Pancreas (tissue), 10 donors: ENCODE measurements at regions not wholly inside any gene's neighbourhood (a gene's known extent, or its start where the extent isn't known, plus 50 kb on each side); places are given as distances from the start of the nearest gene placed in this dataset.

Experiments used
- ATAC-seq, 4 donors: fragments of 200-7000 bp; cut with Tn5 transposase; one replicate each; pipeline versions ENCODE4 v1.8.0 to v1.9.1; 2020; ENCODE audit warnings: mild to moderate bottlenecking in 4 of 4, moderate library complexity in 4 of 4
- DNase-seq, 6 donors: peaks; one replicate each; pipeline ENCODE4 v3.0.0-alpha.2; 2020
- FAIRE-seq: peaks from 2 replicates; lab custom pipeline; 2012; peaks lifted over from hg19 to GRCh38; lab: Jason Lieb, UNC
- H3K27ac ChIP-seq, 4 donors: fragments of 200-600 bp; sonication (generic); 1 replicate in 3 of 4; 2 replicates in 1 of 4; pipeline versions ENCODE4 v1.5.0 to v1.8.0; 2020
- H3K27me3 ChIP-seq, 4 donors: fragments of 200-600 bp; one replicate each; pipeline ENCODE4 v1.8.0; 2021
- H3K36me3 ChIP-seq, 3 donors: fragments of 200-600 bp; sonication (generic) in 1 of 3; one replicate each; pipeline versions ENCODE4 v1.5.0 to v1.8.0; 2020 to 2021
- H3K4me1 ChIP-seq, 3 donors: fragments of 200-600 bp; one replicate each; pipeline ENCODE4 v1.8.0; 2021
- H3K4me3 ChIP-seq, 4 donors: fragments of 200-600 bp; sonication (generic) in 2 of 4; one replicate each; pipeline versions ENCODE4 v1.5.0 to v1.8.0; 2020 to 2021
- H3K9me3 ChIP-seq, 4 donors: fragments of 200-600 bp; one replicate each; pipeline ENCODE4 v1.8.0; 2021
- WGBS, 2 donors: extraction: QIAGEN DNeasy Blood & Tissue Kit; methylation state at CpG; one replicate each; pipeline ENCODE4 v1.1.7; 2013; 5-methylcytosine and 5-hydroxymethylcytosine counted together
- intact Hi-C, 3 donors: fragments of 100-400 bp; cut with DNase I; formaldehyde crosslinking; loops; one replicate each; pipeline versions ENCODE4 v1.11.1 to v1.14.2; 2022
- TF ChIP-seq, protein P1 (sequence below), 4 donors: fragments of 200-600 bp; sonication (generic) in 3 of 4; IDR thresholded peaks; one replicate each; pipeline versions ENCODE4 v1.5.0 to v1.8.0; 2021; ENCODE audit warnings: antibody characterized with exemption in 4 of 4
- donor health status: healthy with polysubstance abuse.
- donor health status: DM: no; HTN: no; CAD: no; lungs with moderate emphysema.
- donor health status: DM: no; HTN: no; CAD: no.
- donor health status: control.
- donor health status: control.
- donor health status: Bipolar disorder and iron deficiency.
- donor health status: DM: yes; HTN: yes; CAD: no.
- donor health status: DM: no; HTN: no; CAD: no.
- donor health status: DM: no; HTN: no; CAD: no.
- donor health status: DM: yes; HTN: yes; CAD: no.

DNA sequence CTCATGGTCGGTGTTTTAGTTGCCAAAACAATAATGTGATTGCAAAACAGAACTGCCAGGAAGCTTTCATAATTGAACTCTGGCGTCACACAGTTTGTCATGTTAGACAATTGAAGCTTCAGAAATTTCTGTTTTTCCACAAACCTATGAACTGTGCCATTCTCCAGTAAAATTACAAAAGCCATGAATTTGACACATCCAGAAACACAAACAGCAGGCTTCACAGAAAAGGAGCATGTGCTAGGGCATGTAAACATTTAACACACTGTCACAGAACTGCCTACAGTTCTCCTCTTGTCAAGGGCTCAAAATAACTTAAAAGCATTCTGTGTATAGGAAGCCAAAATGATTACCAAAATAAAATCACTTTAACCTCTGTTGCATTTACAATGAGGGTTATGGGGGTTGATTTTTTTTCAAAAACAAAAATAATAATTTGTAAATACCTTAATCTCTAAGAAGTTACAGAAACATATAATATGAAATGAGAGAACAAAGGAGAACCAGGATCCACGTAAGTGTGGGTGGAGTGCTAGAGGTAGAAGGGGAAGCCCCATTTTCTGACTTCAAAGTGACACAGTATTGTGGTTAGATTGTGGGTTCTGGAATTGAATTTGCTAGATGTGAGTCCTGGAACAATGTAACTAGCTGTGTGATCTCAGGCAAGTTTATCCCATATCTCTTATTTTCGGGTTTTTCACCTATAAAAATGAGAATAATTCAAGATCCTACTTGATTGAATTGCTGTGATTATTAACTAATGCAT lies 295.0 kb downstream of the CENPC start:
- no peaks in the 10 kb centered on the region for H3K9me3 ChIP-seq
- H3K4me3 ChIP-seq: no peak overlapping the region
- H3K27me3 ChIP-seq: no peaks in the 10 kb centered on the region
- intact Hi-C loops: no loop called here
- TF ChIP-seq, protein P1, sequence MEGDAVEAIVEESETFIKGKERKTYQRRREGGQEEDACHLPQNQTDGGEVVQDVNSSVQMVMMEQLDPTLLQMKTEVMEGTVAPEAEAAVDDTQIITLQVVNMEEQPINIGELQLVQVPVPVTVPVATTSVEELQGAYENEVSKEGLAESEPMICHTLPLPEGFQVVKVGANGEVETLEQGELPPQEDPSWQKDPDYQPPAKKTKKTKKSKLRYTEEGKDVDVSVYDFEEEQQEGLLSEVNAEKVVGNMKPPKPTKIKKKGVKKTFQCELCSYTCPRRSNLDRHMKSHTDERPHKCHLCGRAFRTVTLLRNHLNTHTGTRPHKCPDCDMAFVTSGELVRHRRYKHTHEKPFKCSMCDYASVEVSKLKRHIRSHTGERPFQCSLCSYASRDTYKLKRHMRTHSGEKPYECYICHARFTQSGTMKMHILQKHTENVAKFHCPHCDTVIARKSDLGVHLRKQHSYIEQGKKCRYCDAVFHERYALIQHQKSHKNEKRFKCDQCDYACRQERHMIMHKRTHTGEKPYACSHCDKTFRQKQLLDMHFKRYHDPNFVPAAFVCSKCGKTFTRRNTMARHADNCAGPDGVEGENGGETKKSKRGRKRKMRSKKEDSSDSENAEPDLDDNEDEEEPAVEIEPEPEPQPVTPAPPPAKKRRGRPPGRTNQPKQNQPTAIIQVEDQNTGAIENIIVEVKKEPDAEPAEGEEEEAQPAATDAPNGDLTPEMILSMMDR (IDR thresholded peaks at IDR 0.05): no peak
- 47 to 48% methylated on average over 4 of the region's 4 CpGs for WGBS, 2 donors
- H3K36me3 ChIP-seq: no peaks in the 10 kb centered on the region
- H3K4me1 ChIP-seq: no peaks in the 10 kb centered on the region
- DNase-seq (no peak), FAIRE-seq (no peak), ATAC-seq (no peak)
- H3K27ac ChIP-seq: no peak overlapping the region

- no peak overlapping the region for H3K4me3 ChIP-seq
- FAIRE-seq: no peak
- WGBS, 2 donors: 81 to 89% methylated on average over 2 of the region's 2 CpGs
- intact Hi-C loops: no loop called here
- H3K27ac ChIP-seq: no peak overlapping the region
- H3K27me3 ChIP-seq: no peaks in the 10 kb centered on the region
- no peaks in the 10 kb centered on the region for H3K4me1 ChIP-seq
- no peaks in the 10 kb centered on the region for H3K36me3 ChIP-seq
- no peak for DNase-seq
- H3K9me3 ChIP-seq: no peaks in the 10 kb centered on the region
- TF ChIP-seq, protein P1 (IDR thresholded peaks at IDR 0.05): no peak
- ATAC-seq: no peak
Observed at GRCh38 chr4:67236788-67237187, 308.5 kb downstream of the CENPC start.

DNA sequence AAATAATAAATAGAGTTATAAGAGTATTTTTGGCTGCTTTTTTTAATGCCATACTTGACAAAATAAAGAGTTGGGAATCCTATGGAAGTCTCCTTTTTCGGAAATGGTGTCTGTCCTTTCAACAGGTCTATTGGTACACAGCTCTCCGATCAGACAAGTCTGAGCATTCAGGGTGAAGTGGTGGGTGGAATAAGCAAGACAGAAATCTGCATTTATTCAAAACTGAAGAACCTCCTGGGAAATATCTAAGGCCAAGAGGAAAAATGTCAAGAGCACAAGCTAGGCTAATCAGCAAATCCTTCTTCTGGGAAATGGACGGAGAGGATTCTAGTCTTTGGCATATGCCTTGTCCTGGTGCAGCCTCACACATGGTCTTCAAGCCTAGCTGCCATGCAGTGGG lies 309.0 kb downstream of the CENPC start:
- WGBS, 2 donors: 68 to 82% methylated on average over 3 of the region's 3 CpGs
- no peak for ATAC-seq
- no peak for FAIRE-seq

DNA sequence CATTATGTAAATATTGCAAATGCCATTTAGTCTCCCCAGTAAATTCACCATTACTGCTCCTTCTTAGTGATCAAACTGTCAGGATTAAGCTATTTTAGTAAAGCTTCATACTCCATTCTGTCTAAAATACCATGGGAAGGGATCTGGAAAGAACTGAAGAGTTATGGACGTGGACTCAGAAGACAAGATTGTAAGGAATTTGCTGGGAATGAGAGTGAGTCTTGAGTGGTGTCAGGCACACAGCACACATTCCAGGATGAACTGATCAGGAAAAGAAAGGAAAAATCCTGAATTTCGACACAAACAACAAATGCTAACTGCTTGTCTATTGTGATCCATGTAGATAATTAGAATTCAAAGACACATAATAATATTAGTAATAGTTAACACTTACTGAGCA lies 311.0 kb downstream of the CENPC start:
- no peak for FAIRE-seq
- intact Hi-C loops: no loop called here
- Histone ChIP-seq H3K36me3 (no peaks in the 10 kb centered on the region), H3K4me3 (no peak overlapping the region), H3K9me3 (no peaks in the 10 kb centered on the region), H3K27me3 (no peaks in the 10 kb centered on the region), H3K4me1 (no peaks in the 10 kb centered on the region), H3K27ac (no peak overlapping the region)
- 35 to 45% methylated on average over 2 of the region's 2 CpGs for WGBS, 2 donors
- TF ChIP-seq, protein P1 (IDR thresholded peaks at IDR 0.05): no peak
- DNase-seq: no peak
- no peak for ATAC-seq

More for the DNA sequence above, 309.0 kb downstream of the CENPC start:
- Histone ChIP-seq H3K27ac (no peak overlapping the region), H3K9me3 (no peaks in the 10 kb centered on the region), H3K4me3 (no peak overlapping the region), H3K4me1 (no peaks in the 10 kb centered on the region), H3K36me3 (no peaks in the 10 kb centered on the region), H3K27me3 (no peaks in the 10 kb centered on the region)
- intact Hi-C loops: no loop called here
- TF ChIP-seq, protein P1 (IDR thresholded peaks at IDR 0.05): no peak
- no peak for DNase-seq

DNA sequence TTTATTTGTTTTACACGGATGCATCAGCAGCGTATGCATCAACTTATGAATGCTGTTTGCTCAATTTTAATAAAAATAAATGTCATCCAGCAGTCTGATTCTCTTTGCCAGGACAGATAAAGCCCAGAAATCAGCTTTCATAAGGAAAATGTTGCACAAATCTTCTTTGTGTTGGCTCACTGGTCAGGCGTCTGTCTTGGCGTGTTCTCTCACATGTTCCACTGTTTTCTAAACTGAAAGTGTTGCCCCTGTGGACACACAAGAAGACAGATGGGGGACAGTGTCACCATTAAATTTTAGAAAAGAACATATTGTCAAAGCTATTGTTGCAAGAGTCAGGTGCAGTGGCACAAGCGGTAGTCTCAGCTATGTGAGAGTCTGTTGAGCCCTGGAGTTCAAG lies 316.2 kb downstream of the CENPC start:
- intact Hi-C loops: no loop called here
- FAIRE-seq: no peak
- 67 to 83% methylated on average over 5 of the region's 5 CpGs for WGBS, 2 donors

More for the DNA sequence above, 316.2 kb downstream of the CENPC start:
- Histone ChIP-seq H3K4me3 (no peak overlapping the region), H3K9me3 (no peaks in the 10 kb centered on the region), H3K27ac (no peak overlapping the region), H3K4me1 (no peaks in the 10 kb centered on the region), H3K36me3 (no peaks in the 10 kb centered on the region), H3K27me3 (no peaks in the 10 kb centered on the region)
- TF ChIP-seq, protein P1 (IDR thresholded peaks at IDR 0.05): no peak
- ATAC-seq (no peak), DNase-seq (no peak)
